ENCODE measurements at regions not wholly inside any gene's neighbourhood (a gene's known extent, or its start where the extent isn't known, plus 50 kb on each side); places are given as distances from the start of the nearest gene placed in this dataset.

- Histone ChIP-seq H3K36me3 (ENCODE audit: control insufficient read depth, insufficient read depth, low read length) (peaks cover 61% of the 10 kb centered on the region), H3K27ac (ENCODE audit: insufficient read depth, low read length, poor library complexity, severe bottlenecking) (no peak overlapping the region), H3K9me3 (ENCODE audit: control insufficient read depth, low read length) (no peaks in the 10 kb centered on the region), H3K4me3 (ENCODE audit: insufficient read depth, low read depth, low read length, poor library complexity, severe bottlenecking) (no peak overlapping the region), H3K27me3 (replicated peaks; ENCODE audit: control insufficient read depth, insufficient read depth, low read length, poor library complexity, severe bottlenecking) (no peaks in the 10 kb centered on the region), H3K4me1 (ENCODE audit: control insufficient read depth, insufficient read depth, low read length, poor library complexity, severe bottlenecking) (no peaks in the 10 kb centered on the region)
- DNase-seq, result no peak
These were observed 69.7 kb downstream of the PEX11G start for GRCh38 chr19:7419153-7419552.

GRCh38 chr19:7419777-7420439 lies 68.9 kb downstream of the PEX11G start:
- Histone ChIP-seq H3K27me3 (replicated peaks; ENCODE audit: control insufficient read depth, insufficient read depth, low read length, poor library complexity, severe bottlenecking) (no peaks in the 10 kb centered on the region), H3K36me3 (ENCODE audit: control insufficient read depth, insufficient read depth, low read length) (peaks cover 66% of the 10 kb centered on the region), H3K4me1 (ENCODE audit: control insufficient read depth, insufficient read depth, low read length, poor library complexity, severe bottlenecking) (no peaks in the 10 kb centered on the region), H3K9me3 (ENCODE audit: control insufficient read depth, low read length) (no peaks in the 10 kb centered on the region), H3K27ac (ENCODE audit: insufficient read depth, low read length, poor library complexity, severe bottlenecking) (no peak overlapping the region), H3K4me3 (ENCODE audit: insufficient read depth, low read depth, low read length, poor library complexity, severe bottlenecking) (no peak overlapping the region)
- DNase-seq, result no peak

- DNase-seq, result no peak
- Histone ChIP-seq H3K4me1 (ENCODE audit: control insufficient read depth, insufficient read depth, low read length, poor library complexity, severe bottlenecking) (no peaks in the 10 kb centered on the region), H3K4me3 (ENCODE audit: insufficient read depth, low read depth, low read length, poor library complexity, severe bottlenecking) (no peak overlapping the region), H3K27me3 (replicated peaks; ENCODE audit: control insufficient read depth, insufficient read depth, low read length, poor library complexity, severe bottlenecking) (no peaks in the 10 kb centered on the region), H3K36me3 (ENCODE audit: control insufficient read depth, insufficient read depth, low read length) (peaks cover 67% of the 10 kb centered on the region), H3K9me3 (ENCODE audit: control insufficient read depth, low read length) (no peaks in the 10 kb centered on the region), H3K27ac (ENCODE audit: insufficient read depth, low read length, poor library complexity, severe bottlenecking) (no peak overlapping the region)
These were observed 66.7 kb downstream of the PEX11G start for GRCh38 chr19:7421941-7422744.
